ENCODE measurements at regions not wholly inside any gene's neighbourhood (a gene's known extent, or its start where the extent isn't known, plus 50 kb on each side); places are given as distances from the start of the nearest gene placed in this dataset.

- DNase-seq = no peak
Observed at GRCh38 chr1:106747232-106747631, 309.2 kb upstream of the PRMT6 start.

- no peak for DNase-seq
Observed at GRCh38 chr1:106747791-106748190, 308.7 kb upstream of the PRMT6 start.

DNA sequence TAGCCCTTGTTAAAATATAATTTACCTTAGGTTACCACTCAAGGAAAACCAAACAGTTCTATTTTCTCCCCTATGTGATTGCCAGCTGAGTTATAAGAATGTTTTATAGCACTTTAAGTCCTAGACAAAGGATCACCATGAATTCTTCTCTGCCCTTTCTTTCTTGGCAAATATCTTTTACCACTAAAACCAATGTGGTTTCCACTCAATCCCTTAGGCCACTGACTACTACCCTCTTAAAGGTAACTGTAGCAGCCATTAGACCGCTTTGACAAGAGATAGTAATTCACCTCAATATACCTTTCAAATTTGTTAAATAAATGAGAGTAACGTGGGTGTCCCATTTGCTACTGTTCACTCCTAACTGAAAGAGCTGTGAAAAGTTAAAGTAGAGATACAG, 307.9 kb upstream of the PRMT6 start:
- no peak for DNase-seq

- DNase-seq = no peak
Observed at GRCh38 chr1:106749491-106749890, 307.0 kb upstream of the PRMT6 start.

DNA sequence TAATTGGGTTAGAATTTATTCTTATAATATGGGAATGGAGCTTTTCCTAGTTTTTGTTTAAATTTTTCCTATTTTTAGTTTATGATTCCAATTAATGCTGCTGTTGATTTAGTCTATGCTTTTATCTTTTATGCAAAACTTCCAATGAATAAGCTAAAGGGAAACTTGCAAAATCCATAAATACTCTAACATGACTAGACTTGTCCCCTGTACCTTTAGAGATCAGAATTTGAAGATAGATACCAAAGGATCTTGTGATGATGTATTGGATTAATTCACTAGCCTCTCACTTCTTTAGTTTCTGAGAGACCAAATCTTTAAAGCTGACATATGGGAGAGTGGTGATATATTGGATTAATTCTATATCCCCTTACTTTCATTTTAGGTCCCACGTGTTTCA, 306.6 kb upstream of the PRMT6 start:
- DNase-seq = no peak

DNA sequence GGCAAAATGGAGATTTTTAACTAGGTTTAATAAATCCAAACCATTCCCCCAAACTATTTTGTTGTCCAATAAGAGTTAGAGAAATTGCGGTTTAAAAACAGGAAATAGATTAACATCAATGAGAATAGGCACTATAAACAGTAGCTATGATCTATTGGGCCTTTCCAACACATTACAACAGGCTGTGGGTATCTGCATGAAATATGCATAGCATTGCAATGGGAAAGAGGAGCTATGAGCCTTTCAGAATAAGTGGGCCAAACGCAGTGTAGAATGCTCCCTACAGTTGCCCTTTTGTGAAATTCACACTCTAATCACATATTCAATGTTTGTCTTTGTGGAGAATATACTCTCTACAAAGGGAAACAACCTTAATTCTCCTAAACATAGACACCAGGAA, 305.5 kb upstream of the PRMT6 start:
- no peak for DNase-seq

DNA sequence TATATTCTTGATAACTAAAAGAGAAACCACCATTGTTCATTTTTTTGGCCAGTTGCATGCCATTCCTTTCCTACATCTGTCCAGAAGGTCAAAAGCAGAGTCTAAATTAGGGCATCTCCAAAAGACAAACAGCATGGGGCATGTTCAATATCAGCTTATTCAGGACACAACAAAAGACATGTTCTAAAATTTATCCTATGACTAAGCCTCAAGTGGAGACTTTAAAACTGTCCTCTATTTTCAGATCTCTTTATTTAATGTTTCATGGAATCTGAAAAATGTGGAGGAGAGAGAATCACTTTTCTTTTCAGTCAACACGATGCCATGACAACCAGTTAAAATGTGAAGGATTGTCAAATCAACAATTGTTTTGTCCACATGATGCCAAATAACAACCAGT, 303.4 kb upstream of the PRMT6 start:
- no peak for DNase-seq

- DNase-seq = no peak
Observed at GRCh38 chr1:106754957-106755356, 301.5 kb upstream of the PRMT6 start.

DNA sequence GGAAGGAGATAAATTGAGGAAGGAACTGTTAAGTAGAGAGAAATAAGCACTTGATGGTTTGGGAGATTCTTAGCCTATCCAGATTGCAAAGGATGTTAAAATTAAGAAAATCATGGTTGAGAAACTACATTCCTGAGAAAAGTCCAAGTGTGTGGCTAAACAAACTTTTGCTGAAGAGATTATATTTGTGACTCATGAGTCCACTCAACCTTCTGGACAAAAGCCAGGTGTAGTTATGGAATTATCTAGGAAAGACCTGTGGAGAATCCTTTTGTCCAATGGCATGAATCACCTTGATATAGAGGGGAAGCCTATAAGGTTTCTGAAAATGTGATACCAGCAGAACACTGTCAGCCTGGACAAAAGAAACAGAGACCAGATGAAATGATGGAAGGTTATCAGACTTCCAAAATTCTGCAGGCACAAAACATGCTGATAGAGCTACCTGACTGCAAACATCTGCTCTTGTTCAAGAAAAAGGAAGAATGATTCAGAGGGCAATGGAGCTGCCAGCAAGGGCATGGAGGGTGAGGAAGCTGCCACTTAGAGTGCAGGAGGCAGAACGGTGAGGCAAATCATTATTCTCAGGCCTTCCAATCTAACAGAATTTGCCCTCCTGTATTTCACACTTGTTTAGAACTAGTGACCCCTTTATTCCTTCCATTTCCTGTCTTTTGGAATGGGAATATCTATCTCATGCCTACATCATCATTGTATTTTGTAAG, 300.6 kb upstream of the PRMT6 start:
- DNase-seq = no peak

DNA sequence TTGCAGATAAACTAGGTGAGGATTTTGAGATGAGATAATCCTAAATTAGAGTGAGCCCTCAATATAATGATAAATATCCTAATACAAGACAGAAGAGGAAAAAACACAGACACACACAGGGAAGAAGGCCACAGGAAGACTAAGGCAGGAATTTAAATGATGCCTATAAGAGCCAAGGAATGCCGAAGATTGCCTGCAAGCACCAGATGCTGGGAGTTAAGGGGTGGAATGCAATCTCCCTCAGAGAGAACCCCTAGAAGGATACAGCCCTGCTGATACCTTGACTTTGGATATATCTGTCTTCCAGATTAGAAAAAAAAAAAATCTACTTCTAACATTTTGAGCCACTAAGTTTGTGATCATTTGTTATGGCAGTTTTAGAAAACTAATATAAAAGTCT, 299.7 kb upstream of the PRMT6 start:
- DNase-seq = no peak

DNA sequence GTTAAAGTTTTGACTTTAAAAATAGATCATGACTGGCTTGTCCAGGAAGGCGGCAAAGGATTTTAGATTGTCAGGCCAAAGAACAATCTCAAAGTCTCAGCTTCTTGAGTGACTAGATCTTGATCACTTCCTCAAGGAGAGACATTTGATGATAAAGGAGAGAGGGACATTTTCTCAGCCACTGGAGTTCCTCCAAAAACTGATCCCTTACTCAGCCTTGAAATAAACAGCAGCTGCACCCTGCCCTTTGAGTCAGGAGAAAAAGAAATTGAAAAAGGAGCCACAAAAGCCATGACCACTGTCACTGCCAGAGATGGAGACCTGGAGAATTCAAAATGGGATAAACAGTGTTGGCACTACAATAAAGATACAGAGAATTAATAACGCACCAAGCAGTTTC, 288.4 kb upstream of the PRMT6 start:
- DNase-seq = no peak

DNA sequence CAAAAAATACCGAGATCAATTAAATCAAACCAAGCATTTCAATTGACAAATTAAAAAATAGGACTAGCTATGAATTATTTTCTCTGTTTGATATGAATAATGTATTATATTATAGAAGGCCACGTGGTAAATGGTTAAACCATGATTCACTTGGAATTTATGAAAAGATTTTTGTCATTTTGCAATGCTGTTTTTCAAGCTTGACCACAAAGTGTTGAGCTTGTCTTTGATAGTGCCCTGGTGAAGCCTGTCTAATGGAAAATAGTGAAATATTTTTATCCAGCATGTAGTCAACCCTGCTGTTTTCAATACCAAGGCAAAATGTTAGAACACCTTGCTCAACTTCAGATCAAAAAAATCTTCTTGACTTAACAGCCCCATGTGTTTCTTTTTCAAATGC, 288.0 kb upstream of the PRMT6 start:
- no peak for DNase-seq

- no peak for DNase-seq
Observed at GRCh38 chr1:106773206-106773605, 283.3 kb upstream of the PRMT6 start.

GRCh38 chr1:106780066-106780465, 276.4 kb upstream of the PRMT6 start:
- no peak for DNase-seq

GRCh38 chr1:106780806-106781569, 275.5 kb upstream of the PRMT6 start:
- no peak for DNase-seq

GRCh38 chr1:106785176-106785575, 271.3 kb upstream of the PRMT6 start:
- no peak for DNase-seq

DNA sequence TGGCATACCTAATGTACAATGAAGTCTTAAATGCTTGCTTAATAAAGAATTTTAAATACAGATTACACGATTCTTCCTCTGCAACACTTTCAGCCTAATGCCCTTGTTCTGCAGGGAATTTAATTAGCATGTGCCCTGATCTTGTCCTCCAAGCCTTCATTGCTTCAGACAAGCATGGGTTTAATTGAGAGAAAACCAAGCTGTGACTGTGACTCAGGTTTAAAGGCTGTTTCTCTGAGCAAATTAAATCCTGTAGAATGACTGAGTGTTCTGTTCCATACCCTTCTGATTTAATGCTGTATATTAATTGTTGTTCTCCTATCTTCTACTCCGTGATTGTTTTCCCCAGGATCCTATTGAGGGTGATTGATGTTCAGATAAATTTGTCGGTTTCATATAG, 269.0 kb upstream of the PRMT6 start:
- DNase-seq = no peak

- no peak for DNase-seq
Observed at GRCh38 chr1:106789686-106790085, 266.8 kb upstream of the PRMT6 start.

DNA sequence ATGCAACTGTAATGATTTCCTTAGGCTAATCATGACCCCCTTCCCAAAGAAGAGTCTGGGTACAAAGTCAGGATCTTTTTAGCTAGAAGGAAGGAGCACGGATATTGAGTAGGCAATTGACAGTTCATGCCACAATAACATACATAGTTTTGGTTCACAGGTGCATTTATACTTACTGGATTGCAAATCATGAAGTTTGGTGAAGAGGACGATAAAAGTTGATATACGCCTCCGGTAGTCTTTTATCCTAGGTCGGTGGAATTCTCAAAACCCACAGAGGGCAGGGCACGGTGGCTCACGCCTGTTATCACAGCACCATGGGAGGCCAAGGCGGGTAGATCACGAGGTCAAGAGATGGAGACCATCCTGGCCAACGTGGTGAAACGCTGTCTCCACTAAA, 265.4 kb upstream of the PRMT6 start:
- DNase-seq = no peak

- DNase-seq = no peak
Observed at GRCh38 chr1:106793651-106794050, 262.8 kb upstream of the PRMT6 start.

DNA sequence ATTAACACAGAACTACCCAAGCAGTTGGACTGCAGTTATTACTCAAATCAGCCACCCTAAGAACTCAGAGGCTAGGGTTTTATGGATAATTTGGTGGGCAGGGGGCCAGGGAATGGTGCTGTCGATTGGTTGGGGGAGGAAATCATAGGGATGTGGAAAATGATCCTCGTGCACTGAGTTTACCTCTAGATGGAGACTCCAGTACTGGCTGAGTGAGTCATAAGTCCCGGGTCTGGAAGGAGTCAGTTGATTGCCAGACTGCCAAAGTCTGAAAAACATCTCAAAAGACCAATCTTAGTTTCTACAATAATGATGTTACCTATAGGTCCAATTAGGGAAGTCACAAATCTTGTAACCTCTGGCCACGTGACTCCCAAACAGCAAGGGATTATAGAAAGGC, 257.5 kb upstream of the PRMT6 start:
- DNase-seq = no peak

DNA sequence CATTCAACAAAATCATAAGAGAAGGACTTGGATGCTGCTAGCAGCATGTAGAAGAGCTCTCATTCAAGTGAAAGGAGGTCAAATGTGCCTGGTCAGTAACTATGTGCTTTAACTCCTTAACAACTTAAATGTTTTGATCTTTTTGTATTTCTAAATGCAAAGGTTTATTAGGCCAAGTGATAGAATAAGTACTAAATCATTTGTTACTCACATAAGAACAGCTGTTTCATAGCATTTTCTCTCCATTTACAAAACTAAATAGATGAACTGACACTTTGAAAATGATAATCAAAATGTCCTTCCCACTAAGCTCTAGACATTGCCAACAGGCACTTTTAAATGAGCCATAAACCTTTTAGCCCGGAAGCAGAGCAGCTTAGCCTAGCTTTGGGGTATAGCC, 254.3 kb upstream of the PRMT6 start:
- DNase-seq = no peak

DNA sequence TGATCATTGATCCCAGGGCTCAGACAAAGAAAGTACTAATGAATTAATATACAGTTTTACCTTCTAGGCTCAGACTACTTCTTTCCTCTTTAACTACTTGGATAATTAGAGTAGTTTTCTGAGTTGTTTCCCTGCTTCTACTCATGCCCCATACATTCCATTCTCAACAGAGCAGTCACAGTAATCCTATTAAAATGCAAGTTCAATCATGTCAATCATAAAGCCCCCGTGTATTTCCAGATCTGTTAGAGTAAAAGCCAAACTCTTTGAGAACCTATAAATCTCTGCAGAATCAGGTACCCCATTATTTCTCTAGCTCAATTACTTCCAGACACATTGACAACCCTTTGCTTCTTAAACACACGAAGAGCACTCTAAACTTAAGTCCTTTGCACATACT, 242.1 kb upstream of the PRMT6 start:
- no peak for DNase-seq

GRCh38 chr1:106817575-106817974, 238.9 kb upstream of the PRMT6 start:
- no peak for DNase-seq

GRCh38 chr1:106831511-106831910, 225.0 kb upstream of the PRMT6 start:
- DNase-seq = no peak

Data from NCI-H526 treated with DMSO at 0.1 percent for 48 hours (cell line).